A549 (cell line): ENCODE measurements at regions not wholly inside any gene's neighbourhood (a gene's known extent, or its start where the extent isn't known, plus 50 kb on each side); places are given as distances from the start of the nearest gene placed in this dataset.

Experiments
- BCL3 ChIP-seq: fragments of >200 bp; sonication (Bioruptor Twin); formaldehyde crosslinking; IDR thresholded peaks from 3 replicates; pipeline ENCODE4 v1.6.1; 2016
- CTCF ChIP-seq: fragments of >200 bp; sonication (Bioruptor Twin); formaldehyde crosslinking; IDR thresholded peaks from 3 replicates; pipeline ENCODE4 v1.5.1; 2016
- HOXA7 ChIP-seq: fragments of 250-450 bp; sonication (Bioruptor Pico); IDR thresholded peaks from 2 replicates; pipeline ENCODE4 v1.5.0; 2020; ENCODE audit warnings: mild to moderate bottlenecking, moderate library complexity
- PBX3 ChIP-seq: IDR thresholded peaks from 2 replicates; pipeline ENCODE4 v1.6.1; 2012
- POLR2A ChIP-seq: IDR thresholded peaks from 2 replicates; pipeline ENCODE4 v1.6.1; 2012; ENCODE audit warnings: mild to moderate bottlenecking, low read length
- SMC3 ChIP-seq: fragments of >200 bp; sonication (Bioruptor Twin); formaldehyde crosslinking; IDR thresholded peaks from 3 replicates; pipeline ENCODE4 v1.6.1; 2018; ENCODE audit warnings: inconsistent platforms

GRCh38 chr9:108760841-108761240, 94.9 kb downstream of the ACTL7B start:
- no peak for TF ChIP-seq CTCF
- no peak for TF ChIP-seq BCL3
- no peak for TF ChIP-seq HOXA7
- no peak for TF ChIP-seq POLR2A
- TF ChIP-seq SMC3, result no peak
- TF ChIP-seq PBX3, result no peak
